HepG2 (cell line): ENCODE measurements at regions not wholly inside any gene's neighbourhood (a gene's known extent, or its start where the extent isn't known, plus 50 kb on each side); places are given as distances from the start of the nearest gene placed in this dataset.

Experiments used
- ARNT ChIP-seq: fragments of 450-650 bp; IDR thresholded peaks from 2 replicates; pipeline ENCODE4 v1.6.1; 2017
- BRF2 ChIP-seq: sonication (generic); formaldehyde crosslinking; IDR thresholded peaks from 2 replicates; pipeline ENCODE4 v1.8.1; 2022; ENCODE audit warnings: mild to moderate bottlenecking, missing genetic modification reagents
- CAMTA2 ChIP-seq: sonication (generic); formaldehyde crosslinking; IDR thresholded peaks from 2 replicates; pipeline ENCODE4 v1.4.0; 2020; ENCODE audit warnings: mild to moderate bottlenecking, missing genetic modification reagents, borderline replicate concordance
- CTCF ChIP-seq: sonication (generic); formaldehyde crosslinking; IDR thresholded peaks from 2 replicates; pipeline ENCODE4 v1.5.0; 2020; ENCODE audit warnings: mild to moderate bottlenecking, missing genetic modification reagents, moderate library complexity
- EZH2 ChIP-seq: conservative IDR thresholded peaks from 2 replicates; pipeline ENCODE4 v1.6.1; 2012; ENCODE audit warnings: mild to moderate bottlenecking, low read depth, low read length, moderate library complexity
- HMGA1 ChIP-seq: sonication (generic); formaldehyde crosslinking; conservative IDR thresholded peaks from 2 replicates; pipeline ENCODE4 v1.4.0; 2020; ENCODE audit warnings: missing genetic modification reagents
- PBX3 ChIP-seq: sonication (generic); formaldehyde crosslinking; IDR thresholded peaks from 2 replicates; pipeline ENCODE4 v1.8.1; 2023; ENCODE audit warnings: missing genetic modification reagents, inconsistent platforms, borderline replicate concordance
- ZNF572 ChIP-seq: sonication (generic); formaldehyde crosslinking; IDR thresholded peaks from 2 replicates; pipeline ENCODE4 v1.5.1; 2020; ENCODE audit warnings: mild to moderate bottlenecking, missing genetic modification reagents
- ZNF670 ChIP-seq: sonication (generic); formaldehyde crosslinking; IDR thresholded peaks from 2 replicates; pipeline ENCODE4 v1.8.0; 2022; ENCODE audit warnings: mild to moderate bottlenecking, missing genetic modification reagents, borderline replicate concordance
- ZNF792 ChIP-seq: IDR thresholded peaks from 2 replicates; pipeline ENCODE4 v1.6.1; 2016

GRCh38 chr17:13410214-13410613 is 191.5 kb downstream of the HS3ST3A1 start:
- TF ChIP-seq ARNT (no peak), BRF2 (no peak), CTCF (CRISPR knock-in tag) (no peak), ZNF792 (CRISPR knock-in tag) (no peak), EZH2 (no peak), ZNF572 (CRISPR knock-in tag) (no peak), PBX3 (CRISPR knock-in tag) (no peak), HMGA1 (CRISPR knock-in tag) (no peak), CAMTA2 (CRISPR knock-in tag) (no peak), ZNF670 (CRISPR knock-in tag) (no peak)
